NCI-H524 treated with DMSO at 0.1 percent for 48 hours (cell line): ENCODE measurements at regions not wholly inside any gene's neighbourhood (a gene's known extent, or its start where the extent isn't known, plus 50 kb on each side); places are given as distances from the start of the nearest gene placed in this dataset.
A peak's percentile ranks its signal among the peaks of the same experiment; 100 is the strongest.

ENCODE experiments used
- DNase-seq: peaks from one replicate; lab custom pipeline; 2025; lab: John Stamatoyannopoulos, UW

DNA sequence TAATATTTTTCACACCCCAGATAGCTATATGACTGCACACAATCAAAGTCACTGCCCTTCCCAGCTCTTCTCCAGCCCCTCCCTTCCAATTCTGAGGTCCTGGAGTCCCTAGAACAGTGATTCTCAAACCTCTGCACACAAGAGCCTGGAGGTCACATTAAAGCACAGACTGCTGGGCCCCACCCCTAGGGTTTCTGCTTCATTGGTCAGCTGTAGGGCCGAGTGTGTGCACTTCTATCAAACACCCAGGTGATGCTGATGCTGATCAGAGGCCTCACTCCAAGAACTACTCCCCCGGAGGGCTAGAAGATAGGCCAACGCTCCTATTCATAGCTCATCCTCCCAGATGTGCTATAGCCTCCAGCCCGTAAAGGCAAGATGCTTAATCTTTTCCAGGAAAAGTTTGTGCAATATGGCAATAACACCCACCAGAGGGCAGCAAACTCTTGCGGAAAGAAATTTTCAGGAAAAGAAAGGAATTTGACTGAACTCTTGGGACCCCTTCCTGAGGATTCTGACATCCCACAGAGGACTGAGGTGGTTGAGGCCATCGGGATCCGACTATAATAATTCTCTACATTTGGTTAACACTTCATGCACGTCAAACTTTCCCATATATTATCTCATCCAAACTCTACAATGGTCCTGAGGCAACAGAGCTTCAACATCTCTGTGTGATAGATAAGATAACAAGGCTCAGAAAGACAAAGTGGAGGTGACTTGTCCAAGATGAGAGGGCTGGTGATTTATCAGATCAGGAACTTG, 194.2 kb upstream of the PKDCC start:
- DNase-seq, result peak; percentile 10

DNA sequence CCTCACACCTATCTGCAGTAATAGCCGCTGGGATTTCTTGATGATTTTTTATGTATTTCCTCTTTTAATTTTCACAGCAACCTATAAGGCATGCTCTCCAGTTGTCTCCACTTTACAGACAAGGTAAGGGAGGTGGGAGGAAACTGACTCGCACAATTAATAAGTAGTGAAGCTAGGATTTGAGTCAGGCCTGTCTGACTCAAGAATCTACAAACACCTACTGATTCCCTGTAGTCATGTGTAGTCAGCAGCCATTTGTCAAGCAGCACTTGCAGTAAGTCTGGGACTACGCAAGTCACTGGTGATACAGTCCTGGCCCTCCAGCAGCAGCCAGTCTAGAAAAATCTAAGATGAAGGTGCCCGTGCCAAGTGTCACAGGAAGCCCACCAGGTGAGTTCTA, 193.6 kb upstream of the PKDCC start:
- DNase-seq, result no peak

DNA sequence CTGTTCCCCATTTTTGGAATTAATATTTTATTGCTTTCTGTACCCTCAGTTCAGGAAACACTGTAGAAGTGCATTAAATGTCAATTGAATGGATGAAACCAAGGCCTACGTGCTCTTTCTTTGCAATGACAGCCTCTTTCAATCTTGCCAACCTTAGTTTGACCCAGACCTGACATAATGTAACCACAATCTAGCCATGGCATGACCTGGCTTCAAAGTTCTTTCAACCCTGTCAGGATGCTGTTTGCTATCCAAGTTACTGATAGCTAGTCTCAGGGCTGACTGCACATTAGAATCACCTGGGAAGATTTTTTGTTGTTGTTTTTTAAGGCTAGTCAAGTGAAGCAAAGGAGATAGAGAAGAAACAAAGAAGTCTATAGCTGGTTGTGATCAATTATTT, 190.9 kb upstream of the PKDCC start:
- DNase-seq, result no peak

DNA sequence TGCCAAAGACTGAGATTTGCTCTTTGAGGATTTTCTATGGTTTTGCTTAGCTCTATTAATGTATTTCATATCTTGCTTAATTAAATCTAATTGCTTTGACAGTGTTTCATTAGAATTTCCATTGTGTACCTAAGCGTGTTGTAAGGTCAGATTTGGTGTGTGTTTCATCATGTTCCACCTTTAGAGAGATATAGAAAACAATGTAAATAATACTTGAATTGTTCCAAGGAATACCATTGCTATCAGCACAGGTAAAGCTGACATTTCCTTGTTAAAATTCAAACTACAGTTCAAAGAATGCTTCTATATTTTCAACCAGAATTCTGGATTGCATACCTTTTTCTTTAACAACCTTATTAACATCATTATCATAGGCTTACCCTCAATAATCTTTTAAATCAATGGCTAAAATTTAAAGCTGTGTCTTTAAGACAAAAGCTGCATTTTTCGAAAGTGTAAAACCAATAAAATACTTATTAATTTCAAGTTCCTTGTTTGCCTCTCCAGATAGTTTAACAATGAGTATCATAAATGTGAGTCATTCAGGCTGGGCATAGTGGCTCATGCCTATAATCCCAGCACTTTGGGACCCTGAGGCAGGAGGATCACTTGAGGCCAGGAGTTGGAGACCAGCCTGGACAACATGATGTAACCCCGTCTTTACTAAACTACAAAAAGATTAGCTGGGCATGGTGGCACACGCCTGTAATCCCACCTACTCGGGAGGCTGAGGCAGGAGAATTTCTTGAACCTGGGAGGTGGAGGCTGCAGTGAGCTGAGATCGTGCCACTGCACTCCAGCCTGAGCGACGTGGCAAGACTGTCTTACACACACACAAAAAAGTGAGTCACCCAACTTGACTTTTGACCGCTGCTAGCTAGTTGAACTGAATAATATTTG, 188.0 kb upstream of the PKDCC start:
- no peak for DNase-seq

DNA sequence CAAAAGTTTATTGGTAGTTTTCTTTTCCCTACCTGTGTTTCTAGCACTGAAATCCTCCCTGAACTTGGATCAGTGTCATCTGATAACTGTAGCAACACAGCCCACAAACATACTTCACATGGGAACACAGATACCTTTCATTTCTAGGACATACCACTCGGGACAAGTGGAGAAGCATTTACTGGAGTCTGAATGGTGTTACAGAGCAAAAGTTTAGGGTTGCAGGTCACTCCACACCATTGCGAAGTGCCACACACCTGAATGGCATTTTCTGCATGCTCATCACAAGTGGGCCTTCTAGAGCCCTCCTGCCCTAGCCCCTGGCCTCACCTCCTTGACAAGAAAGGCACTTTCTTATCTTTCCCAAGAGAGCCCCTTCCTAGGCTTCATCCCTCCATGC, 184.8 kb upstream of the PKDCC start:
- DNase-seq, result no peak

DNA sequence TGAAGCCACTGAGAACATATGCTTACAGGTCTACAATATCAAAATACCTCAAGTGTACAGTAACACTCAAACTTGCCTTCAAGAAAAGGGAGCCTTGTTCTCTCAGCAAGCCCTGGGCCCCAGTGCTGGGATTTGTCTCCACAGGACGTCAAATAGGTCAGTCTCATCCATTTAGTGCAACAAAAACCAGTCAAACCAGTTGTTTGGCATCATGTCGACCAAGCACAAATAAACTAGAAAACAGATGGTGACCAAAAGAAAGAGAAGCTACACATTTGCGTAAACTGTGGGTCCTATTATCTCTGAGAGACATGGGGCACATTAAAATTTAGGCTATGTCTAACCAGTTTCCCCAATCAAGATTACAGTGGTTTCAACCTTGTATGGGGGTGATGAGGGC, 182.6 kb upstream of the PKDCC start:
- no peak for DNase-seq

DNA sequence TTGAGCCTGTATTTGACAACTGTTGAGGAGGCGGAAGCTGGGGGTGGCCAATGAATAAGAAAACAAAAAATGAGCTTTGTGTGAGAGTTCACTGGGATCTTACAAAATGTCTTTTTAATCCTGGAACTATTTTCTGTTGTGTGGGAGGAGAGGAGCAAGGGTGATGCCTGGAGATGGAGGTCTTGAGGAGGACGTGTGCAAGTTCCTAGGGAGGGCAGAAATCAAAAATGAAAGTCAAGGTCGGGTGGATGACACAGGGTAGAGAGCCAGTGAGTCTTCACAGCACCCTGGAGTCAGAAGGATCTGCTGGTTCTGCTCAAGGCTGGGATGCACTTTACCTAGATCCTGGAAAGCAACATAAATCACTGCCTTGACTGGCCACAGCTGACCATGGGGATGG, 180.3 kb upstream of the PKDCC start:
- no peak for DNase-seq

DNA sequence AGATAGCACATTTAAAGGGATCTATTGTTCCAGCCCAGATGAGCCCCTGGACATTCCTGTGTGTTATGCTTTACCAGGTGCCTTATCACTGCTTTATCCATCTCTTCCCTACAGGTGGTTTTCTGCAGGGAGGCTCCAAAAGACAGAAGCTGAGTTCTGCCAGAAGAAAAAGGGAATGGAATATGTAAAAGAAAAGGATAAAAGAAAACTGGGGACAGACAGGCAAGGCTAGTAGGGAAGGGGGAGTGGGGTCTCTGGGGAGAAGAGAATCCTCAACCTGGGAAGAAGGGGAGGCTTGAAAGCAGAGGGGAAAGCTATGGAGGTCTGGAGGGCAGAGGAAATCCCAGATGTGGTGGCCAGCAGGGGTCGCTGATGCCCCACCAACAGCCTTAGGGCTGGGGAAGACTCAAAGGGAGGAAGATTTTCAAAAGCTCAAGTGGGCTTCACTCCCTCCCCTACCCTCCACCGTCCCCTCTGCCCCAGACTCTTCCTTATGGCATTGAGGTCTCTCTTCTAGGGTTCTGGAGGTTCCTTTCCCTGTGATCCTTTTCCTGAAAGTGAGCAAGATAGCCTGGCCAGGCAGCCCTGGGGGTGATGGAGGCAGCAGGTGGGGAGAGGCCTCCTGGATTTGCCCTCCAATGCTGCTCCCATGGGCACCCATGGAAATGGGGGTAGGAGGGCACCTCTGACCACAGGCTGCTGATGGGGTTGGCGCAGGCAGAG, 178.1 kb upstream of the PKDCC start:
- DNase-seq, result peak; percentile 24

DNA sequence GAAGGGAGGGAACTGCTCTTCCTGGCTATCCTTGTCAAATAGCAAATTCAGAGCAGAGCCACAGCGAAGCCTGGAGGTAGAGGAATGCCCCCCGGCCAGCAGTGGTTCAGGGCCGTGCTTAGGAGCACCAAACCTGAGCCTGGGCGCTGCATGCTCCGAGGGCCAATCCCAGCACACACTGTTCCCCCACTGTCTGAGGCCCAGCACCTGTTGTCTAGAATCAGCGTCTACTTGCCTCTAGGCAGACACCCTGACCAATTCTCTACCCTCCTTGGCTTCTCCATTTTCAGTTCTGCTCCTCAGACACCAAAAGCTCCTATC, 177.6 kb upstream of the PKDCC start:
- DNase-seq, result no peak

DNA sequence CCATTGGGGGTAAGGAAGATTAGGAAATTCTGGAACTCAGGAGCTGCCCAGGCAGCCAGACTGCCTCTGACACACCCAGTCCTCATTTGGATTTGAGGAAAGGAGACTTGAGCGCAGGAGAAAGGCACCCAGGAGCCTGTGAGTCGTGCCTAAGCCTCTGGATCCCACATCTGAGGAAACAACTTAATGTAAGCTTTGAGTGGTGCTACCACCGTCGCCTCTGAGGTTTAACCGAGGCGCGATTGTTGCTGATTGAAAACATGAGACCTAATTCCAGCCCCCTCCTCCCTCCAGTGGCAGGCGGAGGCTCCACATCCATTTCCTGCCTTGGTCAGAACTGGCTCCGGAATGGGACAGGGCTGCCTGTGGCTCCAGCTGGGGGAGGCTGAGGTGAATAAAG, 176.7 kb upstream of the PKDCC start:
- no peak for DNase-seq

DNA sequence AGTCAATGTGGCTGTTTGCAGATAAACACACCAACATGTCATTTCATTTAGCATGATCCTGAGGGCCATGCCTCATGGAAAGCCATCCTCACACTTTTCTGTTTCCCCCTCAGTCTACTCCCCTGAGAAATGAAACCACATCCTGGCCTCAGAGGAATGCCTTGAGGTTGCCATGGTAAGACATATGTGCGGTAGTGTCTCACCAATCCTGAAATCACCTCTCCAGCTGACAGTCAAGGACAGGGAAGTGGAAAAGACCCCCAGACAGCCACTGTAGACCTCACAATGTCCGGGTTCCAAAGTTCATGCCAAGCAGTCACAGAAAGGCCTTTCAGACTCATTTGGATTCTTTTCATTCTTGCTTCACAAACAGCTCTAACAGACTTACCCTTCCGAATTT, 175.2 kb upstream of the PKDCC start:
- no peak for DNase-seq

DNA sequence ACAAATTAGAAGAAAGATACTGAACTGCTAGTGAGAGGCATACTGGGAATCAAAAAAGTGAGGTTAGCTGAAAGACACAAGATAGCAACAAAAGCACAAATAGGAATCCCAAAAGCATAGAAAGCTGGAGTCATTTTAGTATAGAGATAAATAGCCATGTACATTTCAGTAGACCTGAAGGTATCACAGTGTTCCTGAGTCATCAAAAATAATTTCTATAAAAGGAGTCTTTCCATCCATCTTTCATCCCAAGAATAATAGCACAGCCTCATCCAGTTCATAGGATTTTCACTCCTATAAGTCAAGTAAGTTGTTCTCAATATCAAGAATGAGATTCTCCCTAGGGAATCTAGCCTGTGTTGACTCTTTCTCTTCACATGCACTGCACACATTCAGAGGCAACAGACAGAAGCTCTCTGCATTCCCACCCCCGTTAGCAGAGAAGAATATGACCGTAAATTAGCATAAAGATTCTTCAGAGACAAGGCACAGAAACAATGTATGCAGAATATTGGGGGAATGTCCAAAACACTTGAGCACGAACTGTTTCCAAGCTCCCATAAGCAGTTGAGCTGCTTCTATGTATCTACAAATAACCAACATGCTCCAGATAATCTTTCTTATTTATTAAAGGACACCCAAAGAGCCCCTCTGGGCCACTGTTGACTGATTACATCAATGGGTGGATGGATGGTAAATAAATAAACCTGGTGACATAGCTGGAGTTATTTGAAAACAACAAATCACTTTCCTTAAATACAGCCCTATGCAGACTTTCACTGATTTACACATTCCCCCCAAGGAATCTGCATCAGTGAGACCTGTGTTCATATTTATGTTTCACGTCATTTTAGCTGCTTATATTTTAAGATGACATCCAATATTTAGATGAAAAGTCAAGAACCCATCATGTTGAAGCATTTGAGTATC, 174.5 kb upstream of the PKDCC start:
- DNase-seq, result no peak

DNA sequence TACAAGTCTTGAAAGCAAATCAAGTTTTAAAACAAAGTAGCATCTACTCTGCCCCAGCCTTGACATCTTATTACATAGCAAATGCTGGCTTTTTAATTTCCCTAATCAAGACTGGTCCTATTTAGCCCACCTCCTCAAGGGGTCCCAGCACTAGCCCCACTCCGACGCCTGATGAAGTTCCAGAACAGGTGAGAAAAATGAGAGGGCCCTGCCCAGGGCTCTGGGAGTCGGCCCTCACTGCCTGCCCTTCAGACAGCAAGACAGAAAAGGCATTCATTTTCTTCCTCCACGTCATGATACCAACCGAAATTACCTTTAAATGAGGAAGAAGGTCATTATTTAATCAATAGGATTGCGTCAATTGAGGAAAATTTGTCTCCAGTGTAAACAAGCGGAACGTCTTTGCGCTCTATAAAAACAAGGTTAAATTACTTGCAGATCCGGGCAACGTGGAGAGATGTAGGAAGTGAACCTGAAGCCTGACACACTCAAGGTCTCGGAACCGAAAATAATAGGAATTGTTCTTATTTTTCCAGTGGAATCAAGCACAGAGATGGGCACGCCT, 170.6 kb upstream of the PKDCC start:
- no peak for DNase-seq

DNA sequence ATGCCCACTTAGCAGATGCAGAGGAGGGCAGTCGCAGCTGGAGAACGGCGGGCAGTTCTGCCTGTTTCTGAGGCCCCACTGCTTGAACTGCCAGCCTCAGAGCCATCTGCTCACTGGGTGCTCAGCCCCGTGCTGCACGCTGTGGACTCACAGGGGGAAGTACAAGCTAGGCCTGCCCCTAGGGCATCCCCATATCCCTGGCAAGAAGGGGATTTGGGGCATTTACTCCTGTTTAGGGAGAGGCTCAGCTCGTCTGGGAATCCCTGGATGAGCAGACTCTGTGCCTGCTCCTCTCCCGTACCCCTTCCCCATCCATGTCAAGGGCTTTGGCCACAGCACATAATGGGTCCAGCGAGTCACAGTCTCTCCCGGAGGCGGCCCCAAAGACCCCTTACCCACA, 169.8 kb upstream of the PKDCC start:
- DNase-seq, result peak; percentile 69

DNA sequence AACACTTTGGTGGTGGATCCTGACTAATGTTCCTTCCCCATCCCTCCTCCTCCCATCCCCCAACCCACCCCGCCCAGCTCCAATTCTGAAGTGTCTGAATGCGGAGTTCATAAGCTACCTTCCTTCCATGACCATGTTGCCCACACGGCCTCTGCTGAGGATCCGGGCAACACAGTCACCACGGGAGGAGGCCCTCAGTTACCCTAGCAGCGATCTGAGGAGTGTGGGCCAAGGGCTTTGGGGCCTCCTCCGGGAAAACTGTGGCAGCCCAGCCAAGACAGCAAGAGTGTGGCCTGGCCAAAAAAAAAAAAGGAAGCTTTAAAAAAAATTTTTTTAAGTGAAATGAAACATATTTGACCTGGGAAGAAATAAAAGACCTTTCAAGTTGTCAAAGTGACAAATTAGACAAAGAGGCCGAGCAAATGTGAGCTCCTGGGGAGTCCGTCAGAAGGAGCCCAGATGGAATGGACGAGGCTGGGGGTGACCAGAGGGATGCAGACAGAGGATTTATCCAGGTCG, 169.0 kb upstream of the PKDCC start:
- DNase-seq, result no peak

DNA sequence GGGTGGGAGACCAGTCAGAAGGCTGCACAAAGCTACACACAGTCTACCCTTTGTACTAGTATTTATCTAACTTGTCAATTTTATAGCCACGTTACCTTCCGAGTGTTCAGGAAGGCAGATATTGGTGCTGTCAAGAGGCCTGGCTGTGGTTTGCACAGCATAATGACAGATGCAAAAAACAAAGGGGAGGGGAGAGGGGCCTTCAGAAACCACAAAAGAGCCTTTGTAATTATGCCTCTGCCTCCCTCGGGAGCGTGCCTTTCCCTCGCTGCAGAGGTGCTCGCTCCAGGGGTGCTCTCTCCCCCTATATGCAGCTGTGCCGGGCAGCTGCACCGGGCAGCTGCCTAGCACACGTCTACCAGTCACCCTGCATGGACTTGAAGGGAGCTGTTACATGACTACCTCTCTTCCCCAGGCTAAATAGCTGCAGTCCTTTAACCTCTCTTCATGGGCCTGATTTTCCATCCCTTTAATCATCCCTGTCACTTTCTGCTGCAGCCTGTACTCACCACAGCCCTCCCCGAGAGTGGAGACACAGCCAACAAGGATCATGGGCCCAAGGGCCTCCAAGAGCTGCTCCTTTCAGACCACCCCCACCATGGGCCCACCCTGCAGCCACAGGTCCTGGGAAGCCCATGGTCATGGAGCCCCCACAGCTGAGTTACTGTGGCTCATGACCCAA, 168.4 kb upstream of the PKDCC start:
- DNase-seq, result no peak

DNA sequence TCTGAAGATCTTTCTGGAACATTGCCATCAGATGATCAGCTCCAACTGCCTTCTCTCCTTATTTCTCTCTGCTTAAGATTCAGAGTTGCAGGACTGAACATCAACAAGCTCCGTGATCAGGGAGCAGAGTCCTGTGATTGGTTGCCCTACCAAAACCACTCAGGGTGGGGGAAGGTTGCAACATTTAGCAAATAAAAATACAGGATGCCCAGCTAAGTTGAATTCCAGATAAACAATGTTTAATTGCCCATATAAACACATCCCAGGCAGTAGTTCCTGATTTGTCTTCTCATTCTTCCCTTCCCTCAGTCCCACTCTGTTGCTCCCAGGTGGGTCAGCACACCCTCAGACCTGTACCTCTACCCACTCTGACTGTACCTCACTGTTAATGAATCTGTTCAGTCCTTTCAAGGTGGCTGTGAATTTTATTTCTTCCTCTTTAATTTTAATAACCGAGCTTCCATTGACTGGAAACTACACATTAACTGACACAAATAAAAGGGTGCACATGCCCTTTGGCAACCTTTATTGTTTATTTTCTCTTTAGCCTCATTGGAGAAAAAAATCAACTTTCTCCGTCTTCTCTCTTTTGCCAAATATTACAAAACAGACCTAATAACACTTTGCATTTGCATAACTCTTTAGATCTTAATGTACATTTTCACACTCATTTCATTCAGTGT, 167.1 kb upstream of the PKDCC start:
- DNase-seq, result no peak

DNA sequence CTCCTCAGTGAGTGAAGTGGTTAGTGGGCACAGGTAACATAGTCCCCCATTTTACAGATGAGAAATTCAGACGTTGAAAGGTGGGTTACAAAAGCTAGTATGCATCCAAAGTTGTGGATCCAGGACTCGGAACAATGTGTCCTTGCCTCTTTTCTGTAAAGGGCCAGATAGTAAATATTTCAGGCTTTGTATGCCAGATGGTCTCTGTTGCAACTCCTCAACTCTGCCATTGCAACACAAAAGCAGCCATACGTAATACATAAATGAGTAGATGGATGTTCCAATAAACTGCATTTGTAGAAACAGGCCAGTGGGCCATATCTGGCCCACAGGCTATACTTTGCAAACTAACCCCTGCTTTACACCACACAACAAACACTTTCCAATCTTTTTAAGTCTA, 166.6 kb upstream of the PKDCC start:
- no peak for DNase-seq

DNA sequence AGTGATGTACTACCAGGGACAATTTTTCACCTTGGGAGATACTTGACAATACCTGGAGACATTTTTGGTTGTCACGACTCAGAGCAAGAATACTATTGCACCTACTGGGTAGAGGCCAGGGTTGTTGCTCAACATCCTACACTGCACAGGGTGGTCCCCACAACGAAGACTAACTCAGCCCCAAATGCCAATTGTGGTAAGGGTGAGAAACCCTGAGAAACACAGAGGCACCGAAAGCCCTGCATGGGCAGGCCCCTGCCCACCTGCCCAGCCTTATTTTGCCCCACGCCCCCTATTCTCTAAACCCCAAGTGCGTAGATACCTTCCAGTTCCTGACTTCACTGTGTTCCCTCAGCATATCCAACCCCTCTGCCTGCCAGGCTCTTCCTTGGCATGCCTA, 163.1 kb upstream of the PKDCC start:
- DNase-seq, result no peak

DNA sequence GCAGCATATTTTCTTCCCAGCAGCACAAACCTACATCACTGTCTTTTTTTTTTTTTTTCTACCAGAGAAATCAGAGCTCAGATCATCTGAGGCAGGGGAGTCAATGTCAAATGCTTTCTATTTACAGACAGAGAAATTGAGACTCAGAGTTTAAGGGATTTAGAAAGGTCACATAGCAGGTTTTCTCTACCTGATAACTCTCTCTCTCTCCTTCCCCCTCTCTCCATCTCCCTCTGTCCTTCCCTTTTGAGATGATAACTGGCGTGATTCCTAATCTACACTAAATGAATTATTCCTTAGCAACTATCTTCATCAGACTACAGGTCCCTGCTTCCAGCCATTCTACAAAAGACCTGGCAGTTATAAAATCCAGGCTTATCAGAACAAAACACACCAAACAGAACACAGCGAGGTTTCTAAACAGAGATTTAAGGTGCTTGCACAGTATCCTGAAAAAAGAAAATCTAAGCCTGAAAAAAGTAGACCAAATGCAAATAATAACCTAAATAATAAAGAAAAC, 161.6 kb upstream of the PKDCC start:
- no peak for DNase-seq
